ENCODE measurements at regions not wholly inside any gene's neighbourhood (a gene's known extent, or its start where the extent isn't known, plus 50 kb on each side); places are given as distances from the start of the nearest gene placed in this dataset.

GRCh38 chr1:191575180-191575579 lies 583.1 kb upstream of the RGS18 start:
- 34% methylated on average over 3 of the region's 3 CpGs for WGBS (ENCODE audit: insufficient coverage, insufficient replicate concordance, low lambda C conversion rate, missing lambda C conversion rate)
- TF ChIP-seq EGR1 (IDR thresholded peaks at IDR 0.05; ENCODE audit: borderline replicate concordance in 1 of 2, low read depth in 2 of 2, low read length in 2 of 2) (no peak), FOXM1 (IDR thresholded peaks at IDR 0.05; ENCODE audit: low read depth, low read length) (no peak), IKZF1 (conservative IDR thresholded peaks at IDR 0.05) (no peak), KAT2A (conservative IDR thresholded peaks at IDR 0.05; ENCODE audit: control insufficient read depth, low read depth, low read length) (no peak), SRF (IDR thresholded peaks at IDR 0.05; ENCODE audit: low read depth in 2 of 2, low read length in 2 of 2) (no peak), CBX5 (IDR thresholded peaks at IDR 0.05; ENCODE audit: low read depth) (no peak), NFYB (IDR thresholded peaks at IDR 0.05; ENCODE audit: insufficient read depth, low read depth, low read length) (no peak), SUPT20H (IDR thresholded peaks at IDR 0.05; ENCODE audit: borderline replicate concordance, control insufficient read depth, low read depth, low read length) (no peak), SREBF1 (IDR thresholded peaks at IDR 0.05; ENCODE audit: low read length) (no peak), RFX5 (IDR thresholded peaks at IDR 0.05; ENCODE audit: low read depth, low read length) (no peak), ZNF24 (IDR thresholded peaks at IDR 0.05) (no peak), TCF7 (IDR thresholded peaks at IDR 0.05; ENCODE audit: borderline replicate concordance) (no peak)
- TF ChIP-seq, protein P1, sequence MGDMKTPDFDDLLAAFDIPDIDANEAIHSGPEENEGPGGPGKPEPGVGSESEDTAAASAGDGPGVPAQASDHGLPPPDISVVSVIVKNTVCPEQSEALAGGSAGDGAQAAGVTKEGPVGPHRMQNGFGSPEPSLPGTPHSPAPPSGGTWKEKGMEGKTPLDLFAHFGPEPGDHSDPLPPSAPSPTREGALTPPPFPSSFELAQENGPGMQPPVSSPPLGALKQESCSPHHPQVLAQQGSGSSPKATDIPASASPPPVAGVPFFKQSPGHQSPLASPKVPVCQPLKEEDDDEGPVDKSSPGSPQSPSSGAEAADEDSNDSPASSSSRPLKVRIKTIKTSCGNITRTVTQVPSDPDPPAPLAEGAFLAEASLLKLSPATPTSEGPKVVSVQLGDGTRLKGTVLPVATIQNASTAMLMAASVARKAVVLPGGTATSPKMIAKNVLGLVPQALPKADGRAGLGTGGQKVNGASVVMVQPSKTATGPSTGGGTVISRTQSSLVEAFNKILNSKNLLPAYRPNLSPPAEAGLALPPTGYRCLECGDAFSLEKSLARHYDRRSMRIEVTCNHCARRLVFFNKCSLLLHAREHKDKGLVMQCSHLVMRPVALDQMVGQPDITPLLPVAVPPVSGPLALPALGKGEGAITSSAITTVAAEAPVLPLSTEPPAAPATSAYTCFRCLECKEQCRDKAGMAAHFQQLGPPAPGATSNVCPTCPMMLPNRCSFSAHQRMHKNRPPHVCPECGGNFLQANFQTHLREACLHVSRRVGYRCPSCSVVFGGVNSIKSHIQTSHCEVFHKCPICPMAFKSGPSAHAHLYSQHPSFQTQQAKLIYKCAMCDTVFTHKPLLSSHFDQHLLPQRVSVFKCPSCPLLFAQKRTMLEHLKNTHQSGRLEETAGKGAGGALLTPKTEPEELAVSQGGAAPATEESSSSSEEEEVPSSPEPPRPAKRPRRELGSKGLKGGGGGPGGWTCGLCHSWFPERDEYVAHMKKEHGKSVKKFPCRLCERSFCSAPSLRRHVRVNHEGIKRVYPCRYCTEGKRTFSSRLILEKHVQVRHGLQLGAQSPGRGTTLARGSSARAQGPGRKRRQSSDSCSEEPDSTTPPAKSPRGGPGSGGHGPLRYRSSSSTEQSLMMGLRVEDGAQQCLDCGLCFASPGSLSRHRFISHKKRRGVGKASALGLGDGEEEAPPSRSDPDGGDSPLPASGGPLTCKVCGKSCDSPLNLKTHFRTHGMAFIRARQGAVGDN (IDR thresholded peaks at IDR 0.05): no peak
- TF ChIP-seq, protein P2, sequence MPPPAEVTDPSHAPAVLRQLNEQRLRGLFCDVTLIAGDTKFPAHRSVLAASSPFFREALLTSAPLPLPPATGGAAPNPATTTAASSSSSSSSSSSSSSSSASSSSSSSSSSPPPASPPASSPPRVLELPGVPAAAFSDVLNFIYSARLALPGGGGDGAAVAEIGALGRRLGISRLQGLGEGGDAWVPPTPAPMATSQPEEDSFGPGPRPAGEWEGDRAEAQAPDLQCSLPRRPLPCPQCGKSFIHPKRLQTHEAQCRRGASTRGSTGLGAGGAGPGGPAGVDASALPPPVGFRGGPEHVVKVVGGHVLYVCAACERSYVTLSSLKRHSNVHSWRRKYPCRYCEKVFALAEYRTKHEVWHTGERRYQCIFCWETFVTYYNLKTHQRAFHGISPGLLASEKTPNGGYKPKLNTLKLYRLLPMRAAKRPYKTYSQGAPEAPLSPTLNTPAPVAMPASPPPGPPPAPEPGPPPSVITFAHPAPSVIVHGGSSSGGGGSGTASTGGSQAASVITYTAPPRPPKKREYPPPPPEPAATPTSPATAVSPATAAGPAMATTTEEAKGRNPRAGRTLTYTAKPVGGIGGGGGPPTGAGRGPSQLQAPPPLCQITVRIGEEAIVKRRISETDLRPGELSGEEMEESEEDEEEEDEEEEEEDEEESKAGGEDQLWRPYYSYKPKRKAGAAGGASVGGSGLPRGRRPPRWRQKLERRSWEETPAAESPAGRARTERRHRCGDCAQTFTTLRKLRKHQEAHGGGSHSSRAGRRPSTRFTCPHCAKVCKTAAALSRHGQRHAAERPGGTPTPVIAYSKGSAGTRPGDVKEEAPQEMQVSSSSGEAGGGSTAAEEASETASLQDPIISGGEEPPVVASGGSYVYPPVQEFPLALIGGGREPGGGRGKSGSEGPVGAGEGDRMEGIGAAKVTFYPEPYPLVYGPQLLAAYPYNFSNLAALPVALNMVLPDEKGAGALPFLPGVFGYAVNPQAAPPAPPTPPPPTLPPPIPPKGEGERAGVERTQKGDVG (CRISPR knock-in tag; IDR thresholded peaks at IDR 0.05): no peak
- TF ChIP-seq, protein P3, sequence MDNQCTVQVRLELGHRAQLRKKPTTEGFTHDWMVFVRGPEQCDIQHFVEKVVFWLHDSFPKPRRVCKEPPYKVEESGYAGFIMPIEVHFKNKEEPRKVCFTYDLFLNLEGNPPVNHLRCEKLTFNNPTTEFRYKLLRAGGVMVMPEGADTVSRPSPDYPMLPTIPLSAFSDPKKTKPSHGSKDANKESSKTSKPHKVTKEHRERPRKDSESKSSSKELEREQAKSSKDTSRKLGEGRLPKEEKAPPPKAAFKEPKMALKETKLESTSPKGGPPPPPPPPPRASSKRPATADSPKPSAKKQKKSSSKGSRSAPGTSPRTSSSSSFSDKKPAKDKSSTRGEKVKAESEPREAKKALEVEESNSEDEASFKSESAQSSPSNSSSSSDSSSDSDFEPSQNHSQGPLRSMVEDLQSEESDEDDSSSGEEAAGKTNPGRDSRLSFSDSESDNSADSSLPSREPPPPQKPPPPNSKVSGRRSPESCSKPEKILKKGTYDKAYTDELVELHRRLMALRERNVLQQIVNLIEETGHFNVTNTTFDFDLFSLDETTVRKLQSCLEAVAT (IDR thresholded peaks at IDR 0.05): no peak

More at GRCh38 chr1:191575180-191575579, 583.1 kb upstream of the RGS18 start:
- no peak overlapping the region for H3K4me3 ChIP-seq
- H3K27me3 ChIP-seq (replicated peaks in 1 of 2; ENCODE audit: control insufficient read depth in 2 of 2, insufficient read depth in 2 of 2, low read length in 1 of 2): no peaks in the 10 kb centered on the region
- in situ Hi-C loops (cut with MboI) (no loop called here), intact Hi-C loops (cut with micrococcal nuclease; ENCODE audit: unreplicated experiment) (no loop called here)
- H4K20me1 ChIP-seq (ENCODE audit: control insufficient read depth, insufficient read depth): no peaks in the 10 kb centered on the region
- DNase-seq (ENCODE audit: low read depth, low spot score): no peak
- H3K4me1 ChIP-seq (ENCODE audit: control insufficient read depth, insufficient read depth, low read length): no peaks in the 10 kb centered on the region
- H3K9ac ChIP-seq (ENCODE audit: control insufficient read depth, insufficient read depth, low read length): no peak overlapping the region
- SMC1A ChIA-PET (ENCODE audit: uncharacterized antibody, unreplicated experiment): no interaction called here
- H3K9me3 ChIP-seq (replicated peaks; ENCODE audit: control insufficient read depth, insufficient read depth, low read length): no peaks in the 10 kb centered on the region
- H2AFZ ChIP-seq (ENCODE audit: control insufficient read depth, low read depth, low read length): no peak overlapping the region
- no peaks in the 10 kb centered on the region for H3K36me3 ChIP-seq (ENCODE audit: control insufficient read depth in 2 of 2, insufficient read depth in 2 of 2, low read length in 1 of 2)
- CTCF ChIA-PET: interaction anchor here (0.6 kb wide), 1 partner anchor 808 kb away, joined by 3 read pairs; no protein-coding TSS in a partner anchor
- no peak for FAIRE-seq
- no peaks in the 10 kb centered on the region for H3K79me2 ChIP-seq (ENCODE audit: control insufficient read depth, insufficient read depth, low read length)
- RAD21 ChIA-PET (ENCODE audit: unreplicated experiment): no interaction called here
- H3K4me2 ChIP-seq (ENCODE audit: control insufficient read depth, insufficient read depth): no peak overlapping the region
- no TSS peak for BruUV-seq (replicated peaks)
- no peak for ATAC-seq
- POLR2A ChIA-PET: no interaction called here
- H3K27ac ChIP-seq (ENCODE audit: control insufficient read depth, insufficient read depth): no peak overlapping the region

Measured in GM12878 (cell line).